ENCODE measurements at regions not wholly inside any gene's neighbourhood (a gene's known extent, or its start where the extent isn't known, plus 50 kb on each side); places are given as distances from the start of the nearest gene placed in this dataset.

- Histone ChIP-seq H3K36me3 (ENCODE audit: insufficient read depth, low read length, poor library complexity, severe bottlenecking) (no peaks in the 10 kb centered on the region), H3K4me1 (ENCODE audit: insufficient read depth, low read length, poor library complexity, severe bottlenecking) (no peaks in the 10 kb centered on the region), H3K27me3 (replicated peaks; ENCODE audit: insufficient read depth, low read depth, low read length, poor library complexity) (peaks cover 92% of the 10 kb centered on the region), H3K27ac (ENCODE audit: low read depth, low read length, poor library complexity, severe bottlenecking) (no peak overlapping the region), H3K9me3 (ENCODE audit: low read depth, low read length, poor library complexity, severe bottlenecking) (no peaks in the 10 kb centered on the region), H3K4me3 (ENCODE audit: low read depth, low read length, poor library complexity, severe bottlenecking) (no peak overlapping the region)
- intact Hi-C loops (cut with micrococcal nuclease; ENCODE audit: unreplicated experiment) = no loop called here
- no TSS peak for BruUV-seq (replicated peaks)
- TF ChIP-seq CTCF (conservative IDR thresholded peaks at IDR 0.05; ENCODE audit: low read depth, low read length) = no peak
- no peak for TF ChIP-seq EZH2 (IDR thresholded peaks at IDR 0.05; ENCODE audit: borderline replicate concordance, low read depth, low read length, poor library complexity, severe bottlenecking)
- POLR2A ChIA-PET (ENCODE audit: low non-redundant PET) = no interaction called here
- CTCF ChIA-PET = no interaction called here
- DNase-seq (ENCODE audit: low spot score) = no peak
Measured at GRCh38 chr1:214844319-214844718, 238.2 kb upstream of the KCNK2 start.

- Histone ChIP-seq H3K27ac (ENCODE audit: low read depth, low read length, poor library complexity, severe bottlenecking) (no peak overlapping the region), H3K4me3 (ENCODE audit: low read depth, low read length, poor library complexity, severe bottlenecking) (no peak overlapping the region), H3K9me3 (ENCODE audit: low read depth, low read length, poor library complexity, severe bottlenecking) (no peaks in the 10 kb centered on the region), H3K4me1 (ENCODE audit: insufficient read depth, low read length, poor library complexity, severe bottlenecking) (no peaks in the 10 kb centered on the region), H3K36me3 (ENCODE audit: insufficient read depth, low read length, poor library complexity, severe bottlenecking) (no peaks in the 10 kb centered on the region), H3K27me3 (replicated peaks; ENCODE audit: insufficient read depth, low read depth, low read length, poor library complexity) (peaks cover 87% of the 10 kb centered on the region)
- POLR2A ChIA-PET (ENCODE audit: low non-redundant PET) = no interaction called here
- intact Hi-C loops (cut with micrococcal nuclease; ENCODE audit: unreplicated experiment) = no loop called here
- TF ChIP-seq CTCF (conservative IDR thresholded peaks at IDR 0.05; ENCODE audit: low read depth, low read length) (no peak), EZH2 (IDR thresholded peaks at IDR 0.05; ENCODE audit: borderline replicate concordance, low read depth, low read length, poor library complexity, severe bottlenecking) (no peak)
- BruUV-seq (replicated peaks) = no TSS peak
- no peak for DNase-seq (ENCODE audit: low spot score)
- CTCF ChIA-PET = no interaction called here
Measured at GRCh38 chr1:214846276-214846675, 236.3 kb upstream of the KCNK2 start.

- ChIA-PET CTCF (no interaction called here), POLR2A (ENCODE audit: low non-redundant PET) (no interaction called here)
- intact Hi-C loops (cut with micrococcal nuclease; ENCODE audit: unreplicated experiment) = no loop called here
Measured at GRCh38 chr1:214847071-214847810, 235.3 kb upstream of the KCNK2 start.

More at GRCh38 chr1:214847071-214847810, 235.3 kb upstream of the KCNK2 start:
- no TSS peak for BruUV-seq (replicated peaks)
- H3K36me3 ChIP-seq (ENCODE audit: insufficient read depth, low read length, poor library complexity, severe bottlenecking) = no peaks in the 10 kb centered on the region
- no peak overlapping the region for H3K27ac ChIP-seq (ENCODE audit: low read depth, low read length, poor library complexity, severe bottlenecking)
- no peaks in the 10 kb centered on the region for H3K4me1 ChIP-seq (ENCODE audit: insufficient read depth, low read length, poor library complexity, severe bottlenecking)
- TF ChIP-seq EZH2 (IDR thresholded peaks at IDR 0.05; ENCODE audit: borderline replicate concordance, low read depth, low read length, poor library complexity, severe bottlenecking) (no peak), CTCF (conservative IDR thresholded peaks at IDR 0.05; ENCODE audit: low read depth, low read length) (no peak)
- DNase-seq (ENCODE audit: low spot score) = no peak
- H3K27me3 ChIP-seq (replicated peaks; ENCODE audit: insufficient read depth, low read depth, low read length, poor library complexity) = peaks cover 77% of the 10 kb centered on the region
- H3K9me3 ChIP-seq (ENCODE audit: low read depth, low read length, poor library complexity, severe bottlenecking) = no peaks in the 10 kb centered on the region
- H3K4me3 ChIP-seq (ENCODE audit: low read depth, low read length, poor library complexity, severe bottlenecking) = no peak overlapping the region
